ENCODE measurements at regions not wholly inside any gene's neighbourhood (a gene's known extent, or its start where the extent isn't known, plus 50 kb on each side); places are given as distances from the start of the nearest gene placed in this dataset.

DNA sequence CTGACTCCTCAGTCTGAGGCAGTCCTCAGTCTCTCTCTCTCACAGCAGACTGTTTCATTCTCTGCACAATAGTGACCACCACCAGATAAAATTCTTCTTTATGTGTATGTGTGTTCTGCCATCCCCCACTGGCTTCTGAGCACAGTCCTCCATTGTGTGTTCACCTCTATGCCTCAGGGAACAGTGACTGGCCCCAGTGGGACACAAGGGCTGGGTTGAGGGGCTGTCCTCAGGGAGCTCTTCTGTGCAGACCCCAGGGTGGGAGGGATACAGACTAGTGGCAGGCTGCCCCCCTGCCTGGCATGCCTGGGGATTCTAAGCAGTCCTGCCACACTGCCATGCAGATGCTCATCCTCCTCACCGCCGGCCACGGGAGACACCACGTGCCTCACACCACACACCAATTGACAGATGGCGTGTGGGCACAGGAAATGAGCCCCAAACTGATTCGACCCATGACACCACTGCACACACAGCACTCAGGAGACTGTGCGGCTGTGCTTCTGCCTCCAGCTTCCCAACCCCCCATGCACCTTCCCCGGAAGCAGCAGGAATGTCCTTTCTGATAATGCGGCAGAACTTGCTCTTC is 237.6 kb upstream of the CHRNA7 start:
- H3K4me1 ChIP-seq (ENCODE audit: control insufficient read depth, insufficient read depth, low read length): no peaks in the 10 kb centered on the region
- no peak overlapping the region for H3K9ac ChIP-seq (ENCODE audit: control insufficient read depth, insufficient read depth, low read length)
- intact Hi-C loops (cut with micrococcal nuclease; ENCODE audit: unreplicated experiment): no loop called here
- DNase-seq (ENCODE audit: low read depth, low spot score) (no peak), ATAC-seq (no peak), FAIRE-seq (no peak)
- 25% methylated on average over 9 of the region's 9 CpGs for WGBS (ENCODE audit: insufficient coverage, insufficient replicate concordance, low lambda C conversion rate, missing lambda C conversion rate)
- H4K20me1 ChIP-seq (ENCODE audit: control insufficient read depth, insufficient read depth): no peaks in the 10 kb centered on the region
- H3K27ac ChIP-seq (ENCODE audit: control insufficient read depth, insufficient read depth): no peak overlapping the region
- no peaks in the 10 kb centered on the region for H3K27me3 ChIP-seq (replicated peaks in 1 of 2; ENCODE audit: control insufficient read depth in 2 of 2, insufficient read depth in 2 of 2, low read length in 1 of 2)
- no peaks in the 10 kb centered on the region for H3K36me3 ChIP-seq (ENCODE audit: control insufficient read depth in 2 of 2, insufficient read depth in 2 of 2, low read length in 1 of 2)
- in situ Hi-C loops (cut with MboI): no loop called here
- H3K4me2 ChIP-seq (ENCODE audit: control insufficient read depth, insufficient read depth): no peak overlapping the region
- no TSS peak for BruUV-seq (replicated peaks)
- no peaks in the 10 kb centered on the region for H3K79me2 ChIP-seq (ENCODE audit: control insufficient read depth, insufficient read depth, low read length)
- ChIA-PET SMC1A (ENCODE audit: uncharacterized antibody, unreplicated experiment) (no interaction called here), RAD21 (ENCODE audit: unreplicated experiment) (no interaction called here), POLR2A (no interaction called here), CTCF (no interaction called here)
- no peak overlapping the region for H3K4me3 ChIP-seq
- no peaks in the 10 kb centered on the region for H3K9me3 ChIP-seq (replicated peaks; ENCODE audit: control insufficient read depth, insufficient read depth, low read length)
- no peak overlapping the region for H2AFZ ChIP-seq (ENCODE audit: control insufficient read depth, low read depth, low read length)
- TF ChIP-seq NFXL1 (IDR thresholded peaks at IDR 0.05; ENCODE audit: borderline replicate concordance): no peak
- TF ChIP-seq, protein P1, sequence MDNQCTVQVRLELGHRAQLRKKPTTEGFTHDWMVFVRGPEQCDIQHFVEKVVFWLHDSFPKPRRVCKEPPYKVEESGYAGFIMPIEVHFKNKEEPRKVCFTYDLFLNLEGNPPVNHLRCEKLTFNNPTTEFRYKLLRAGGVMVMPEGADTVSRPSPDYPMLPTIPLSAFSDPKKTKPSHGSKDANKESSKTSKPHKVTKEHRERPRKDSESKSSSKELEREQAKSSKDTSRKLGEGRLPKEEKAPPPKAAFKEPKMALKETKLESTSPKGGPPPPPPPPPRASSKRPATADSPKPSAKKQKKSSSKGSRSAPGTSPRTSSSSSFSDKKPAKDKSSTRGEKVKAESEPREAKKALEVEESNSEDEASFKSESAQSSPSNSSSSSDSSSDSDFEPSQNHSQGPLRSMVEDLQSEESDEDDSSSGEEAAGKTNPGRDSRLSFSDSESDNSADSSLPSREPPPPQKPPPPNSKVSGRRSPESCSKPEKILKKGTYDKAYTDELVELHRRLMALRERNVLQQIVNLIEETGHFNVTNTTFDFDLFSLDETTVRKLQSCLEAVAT (IDR thresholded peaks at IDR 0.05): no peak
- no peak for TF ChIP-seq ZNF207 (IDR thresholded peaks at IDR 0.05; ENCODE audit: borderline replicate concordance)
- no peak for TF ChIP-seq SMAD5 (IDR thresholded peaks at IDR 0.05; ENCODE audit: low read depth)
- TF ChIP-seq SMAD1 (IDR thresholded peaks at IDR 0.05; ENCODE audit: low read depth, partially characterized antibody): no peak
- TF ChIP-seq, protein P2, sequence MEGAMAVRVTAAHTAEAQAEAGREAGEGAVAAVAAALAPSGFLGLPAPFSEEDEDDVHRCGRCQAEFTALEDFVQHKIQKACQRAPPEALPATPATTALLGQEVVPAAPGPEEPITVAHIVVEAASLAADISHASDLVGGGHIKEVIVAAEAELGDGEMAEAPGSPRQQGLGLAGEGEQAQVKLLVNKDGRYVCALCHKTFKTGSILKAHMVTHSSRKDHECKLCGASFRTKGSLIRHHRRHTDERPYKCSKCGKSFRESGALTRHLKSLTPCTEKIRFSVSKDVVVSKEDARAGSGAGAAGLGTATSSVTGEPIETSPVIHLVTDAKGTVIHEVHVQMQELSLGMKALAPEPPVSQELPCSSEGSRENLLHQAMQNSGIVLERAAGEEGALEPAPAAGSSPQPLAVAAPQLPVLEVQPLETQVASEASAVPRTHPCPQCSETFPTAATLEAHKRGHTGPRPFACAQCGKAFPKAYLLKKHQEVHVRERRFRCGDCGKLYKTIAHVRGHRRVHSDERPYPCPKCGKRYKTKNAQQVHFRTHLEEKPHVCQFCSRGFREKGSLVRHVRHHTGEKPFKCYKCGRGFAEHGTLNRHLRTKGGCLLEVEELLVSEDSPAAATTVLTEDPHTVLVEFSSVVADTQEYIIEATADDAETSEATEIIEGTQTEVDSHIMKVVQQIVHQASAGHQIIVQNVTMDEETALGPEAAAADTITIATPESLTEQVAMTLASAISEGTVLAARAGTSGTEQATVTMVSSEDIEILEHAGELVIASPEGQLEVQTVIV (IDR thresholded peaks at IDR 0.05; ENCODE audit: borderline replicate concordance, partially characterized antibody): no peak
- TF ChIP-seq, protein P3, sequence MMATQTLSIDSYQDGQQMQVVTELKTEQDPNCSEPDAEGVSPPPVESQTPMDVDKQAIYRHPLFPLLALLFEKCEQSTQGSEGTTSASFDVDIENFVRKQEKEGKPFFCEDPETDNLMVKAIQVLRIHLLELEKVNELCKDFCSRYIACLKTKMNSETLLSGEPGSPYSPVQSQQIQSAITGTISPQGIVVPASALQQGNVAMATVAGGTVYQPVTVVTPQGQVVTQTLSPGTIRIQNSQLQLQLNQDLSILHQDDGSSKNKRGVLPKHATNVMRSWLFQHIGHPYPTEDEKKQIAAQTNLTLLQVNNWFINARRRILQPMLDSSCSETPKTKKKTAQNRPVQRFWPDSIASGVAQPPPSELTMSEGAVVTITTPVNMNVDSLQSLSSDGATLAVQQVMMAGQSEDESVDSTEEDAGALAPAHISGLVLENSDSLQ (IDR thresholded peaks at IDR 0.05): no peak

Data from GM12878 (cell line).